HG03565 (cell line): ENCODE measurements at regions not wholly inside any gene's neighbourhood (a gene's known extent, or its start where the extent isn't known, plus 50 kb on each side); places are given as distances from the start of the nearest gene placed in this dataset.
"Not testable (repeated sequence)": the region's sequence is repeated elsewhere in the genome, so short reads cannot be mapped to it uniquely, and the experiment has no call there.

Experiments used
- ATAC-seq: cut with Tn5 transposase; IDR thresholded peaks from one replicate; pipeline ENCODE4 v1.9.1; 2021; ENCODE audit warnings: mild to moderate bottlenecking, moderate library complexity; ENCODE audit not compliant: unreplicated experiment

DNA sequence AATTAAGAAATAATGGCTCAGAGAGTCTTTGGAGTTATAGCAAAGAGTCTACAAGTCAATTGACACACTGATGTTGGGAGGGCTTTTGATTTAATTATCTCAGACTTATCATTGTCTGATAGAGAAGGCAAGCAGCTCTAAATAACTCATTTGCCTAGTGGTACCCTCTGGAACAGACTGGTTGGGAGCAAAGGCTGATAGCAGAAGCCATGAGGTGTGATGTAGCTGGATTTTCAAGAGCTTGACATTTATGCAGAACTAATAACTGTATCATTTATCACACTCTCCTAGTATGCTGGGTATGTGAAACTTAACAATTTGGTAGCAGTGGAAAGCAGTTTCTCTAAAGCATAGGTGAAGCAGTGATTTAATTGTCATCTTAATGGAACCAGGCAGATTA is 380.6 kb downstream of the TENT5A start:
- ATAC-seq: no peak

DNA sequence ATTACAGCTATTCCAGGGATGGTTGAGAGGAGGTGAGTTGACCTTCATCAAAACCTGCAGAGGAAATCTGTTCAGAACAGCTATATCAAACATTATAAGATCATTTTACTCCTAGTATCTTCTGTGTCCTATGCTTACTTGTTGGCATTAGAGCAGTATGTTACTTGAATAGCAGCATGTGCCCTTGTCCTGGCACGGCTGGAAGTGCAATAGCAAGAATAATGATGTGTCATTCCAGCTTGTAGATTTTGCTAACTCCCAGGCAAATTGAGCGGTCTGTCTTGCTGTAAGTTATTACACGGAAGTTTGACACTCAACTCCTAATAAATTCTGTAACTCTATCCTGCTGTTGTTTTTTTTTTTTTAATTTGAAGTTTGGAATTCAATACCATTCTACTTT is 385.5 kb downstream of the TENT5A start:
- ATAC-seq: no peak

DNA sequence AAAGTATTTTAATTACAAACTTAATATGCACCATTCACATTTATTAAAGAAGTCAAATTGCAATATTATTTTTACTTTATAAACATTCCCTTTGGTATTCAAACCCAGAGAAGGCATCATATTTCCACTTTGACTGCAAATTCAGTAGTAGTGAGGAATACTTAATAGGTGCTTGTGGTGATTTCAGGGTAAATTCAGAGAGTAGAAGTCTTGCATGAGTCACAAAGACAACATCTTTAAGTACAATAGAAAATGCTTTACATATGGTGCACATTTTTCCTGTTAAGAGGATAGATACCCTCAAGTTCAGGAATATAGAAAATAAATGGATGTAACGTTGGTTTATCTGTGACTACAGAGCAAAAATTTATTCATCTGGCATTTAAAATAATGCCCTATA is 390.2 kb downstream of the TENT5A start:
- ATAC-seq: no peak

DNA sequence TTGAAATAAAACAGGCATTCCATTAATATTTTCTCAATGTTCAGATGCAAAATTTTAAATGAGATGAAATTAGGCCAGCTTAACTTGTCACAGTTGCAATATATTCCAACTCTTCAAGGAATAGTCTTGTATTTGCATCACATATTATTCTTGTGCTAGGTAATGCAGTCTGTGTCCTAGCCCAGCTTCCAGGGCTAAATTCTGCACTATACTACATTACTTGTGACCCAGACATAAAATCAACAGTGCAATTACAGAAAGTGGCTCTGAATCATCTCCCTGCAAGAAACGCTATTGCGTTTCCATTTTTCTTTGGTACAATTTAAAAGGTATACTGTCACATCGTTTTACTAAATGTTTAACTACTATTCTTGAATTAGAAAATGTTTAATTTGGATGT is 399.2 kb downstream of the TENT5A start:
- no peak for ATAC-seq

DNA sequence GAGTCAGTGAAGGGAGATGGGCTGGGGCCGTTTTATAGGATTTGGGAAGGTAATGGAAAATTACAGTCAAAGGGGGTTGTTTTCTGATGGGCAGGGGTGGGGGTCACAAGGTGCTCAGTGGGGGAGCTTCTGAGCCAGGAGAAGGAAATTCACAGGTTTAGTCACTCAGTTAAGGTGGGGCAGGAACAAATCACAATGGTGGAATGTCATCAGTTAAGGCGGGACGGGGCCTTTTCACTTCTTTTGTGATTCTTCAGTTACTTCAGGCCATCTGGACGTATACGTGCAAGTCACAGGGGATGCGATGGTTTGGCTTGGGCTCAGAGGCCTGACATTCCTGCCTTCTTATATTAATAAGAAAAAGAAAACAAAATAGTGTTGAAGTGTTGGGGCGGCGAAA is 408.5 kb downstream of the TENT5A start:
- not testable (repeated sequence) for ATAC-seq

DNA sequence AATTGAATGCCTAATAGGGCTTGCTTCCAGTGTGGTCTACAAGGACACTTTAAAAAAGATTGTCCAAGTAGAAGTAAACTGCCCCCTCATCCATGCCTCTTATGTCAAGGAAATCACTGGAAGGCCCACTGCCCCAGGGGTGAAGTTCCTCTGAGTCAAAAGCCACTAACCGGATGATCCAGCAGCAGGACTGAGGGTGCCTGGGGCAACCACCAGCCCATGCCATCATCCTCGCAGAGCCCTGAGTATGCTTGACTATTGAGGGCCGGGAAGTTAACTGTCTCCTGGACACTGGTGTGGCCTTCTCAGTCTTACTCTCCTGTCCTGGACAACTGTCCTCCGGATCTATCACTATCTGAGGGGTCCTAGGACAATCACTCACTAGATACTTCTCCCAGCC is 411.5 kb downstream of the TENT5A start:
- ATAC-seq: no peak

DNA sequence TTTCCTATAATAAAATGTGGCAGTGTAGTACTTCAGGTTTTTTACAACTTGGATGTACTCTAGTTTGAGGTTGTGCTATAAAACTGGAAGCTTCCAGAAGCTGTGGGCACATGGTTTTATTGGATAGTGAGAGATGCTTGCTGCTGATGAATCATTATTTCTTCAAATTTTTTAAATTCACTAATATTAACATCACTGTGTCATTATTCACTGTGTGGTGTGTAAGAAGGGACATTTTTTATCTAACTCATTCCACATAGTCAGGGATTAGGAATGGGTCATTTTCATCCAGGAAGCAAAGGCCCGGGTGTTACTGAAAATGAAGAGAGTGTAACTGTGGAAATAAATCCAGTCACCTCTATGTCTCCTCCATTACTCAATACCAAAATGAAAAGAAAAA is 421.0 kb downstream of the TENT5A start:
- no peak for ATAC-seq

DNA sequence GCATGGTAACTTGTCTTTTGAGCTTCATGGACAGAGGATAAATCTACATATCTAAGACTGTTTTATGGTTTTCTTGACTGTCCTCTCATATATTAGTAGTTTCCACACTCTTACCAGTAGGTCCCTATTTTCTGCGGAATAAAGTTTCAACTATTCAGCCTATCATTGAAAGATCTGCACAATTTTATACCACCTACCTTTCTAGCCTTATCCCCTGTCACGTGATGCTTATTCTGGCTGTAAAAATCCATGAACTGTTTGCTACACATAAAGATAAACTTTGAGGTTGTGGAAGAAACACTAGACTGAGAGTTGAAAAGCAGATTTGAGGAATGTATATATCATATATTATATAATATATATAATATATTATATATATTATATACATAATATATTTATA is 423.8 kb downstream of the TENT5A start:
- no peak for ATAC-seq

DNA sequence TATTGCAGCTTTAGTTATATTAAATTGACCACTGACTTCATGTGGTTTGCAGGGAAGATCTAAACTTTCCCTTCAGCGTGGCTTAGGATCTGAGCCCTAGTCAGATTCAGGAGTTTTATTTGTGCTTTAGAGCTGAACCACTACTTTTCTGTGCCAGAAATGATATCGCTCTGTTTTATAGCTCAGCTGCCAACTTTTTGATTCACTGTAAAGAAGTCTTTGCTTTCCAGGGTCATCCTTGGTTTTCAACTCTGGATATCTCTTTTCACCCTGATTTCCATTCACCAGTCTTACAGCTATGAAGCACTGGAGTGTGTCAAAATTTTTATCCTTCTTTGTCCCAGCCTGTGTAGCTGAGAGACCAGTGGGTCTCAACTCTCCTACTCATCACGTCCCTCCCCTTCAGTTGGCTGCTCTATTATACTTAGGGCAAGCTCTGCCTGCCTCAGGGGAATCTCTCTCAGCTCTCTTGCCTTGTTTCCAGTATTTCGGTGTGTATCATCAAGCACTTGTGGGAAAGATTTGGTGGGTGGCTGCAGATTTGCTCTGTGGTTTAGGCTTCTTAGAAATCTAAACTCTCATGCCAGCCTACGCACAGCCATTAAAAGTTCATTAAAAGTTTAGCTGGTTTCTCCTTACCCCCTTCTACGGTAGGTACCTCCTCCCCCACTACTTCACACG is 425.5 kb downstream of the TENT5A start:
- ATAC-seq: no peak

DNA sequence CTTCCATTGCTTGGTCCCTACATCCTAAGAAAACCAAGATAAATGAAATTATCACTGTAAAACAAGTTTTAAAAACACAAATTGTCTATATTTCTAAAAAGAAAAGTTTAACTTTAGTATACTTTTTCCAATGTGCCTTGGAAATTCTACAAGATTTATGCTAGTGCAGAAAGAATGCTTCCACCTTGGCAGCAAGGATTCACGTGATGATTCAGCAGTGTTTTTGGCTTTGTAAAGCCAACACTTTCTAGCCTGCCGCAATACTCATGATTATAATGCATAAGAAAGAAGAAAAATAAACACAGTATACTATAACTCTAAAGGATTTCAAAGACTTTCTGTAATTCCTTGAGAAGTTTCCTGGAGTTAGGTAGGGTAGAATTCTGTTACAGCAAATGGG is 442.7 kb downstream of the TENT5A start:
- no peak for ATAC-seq

DNA sequence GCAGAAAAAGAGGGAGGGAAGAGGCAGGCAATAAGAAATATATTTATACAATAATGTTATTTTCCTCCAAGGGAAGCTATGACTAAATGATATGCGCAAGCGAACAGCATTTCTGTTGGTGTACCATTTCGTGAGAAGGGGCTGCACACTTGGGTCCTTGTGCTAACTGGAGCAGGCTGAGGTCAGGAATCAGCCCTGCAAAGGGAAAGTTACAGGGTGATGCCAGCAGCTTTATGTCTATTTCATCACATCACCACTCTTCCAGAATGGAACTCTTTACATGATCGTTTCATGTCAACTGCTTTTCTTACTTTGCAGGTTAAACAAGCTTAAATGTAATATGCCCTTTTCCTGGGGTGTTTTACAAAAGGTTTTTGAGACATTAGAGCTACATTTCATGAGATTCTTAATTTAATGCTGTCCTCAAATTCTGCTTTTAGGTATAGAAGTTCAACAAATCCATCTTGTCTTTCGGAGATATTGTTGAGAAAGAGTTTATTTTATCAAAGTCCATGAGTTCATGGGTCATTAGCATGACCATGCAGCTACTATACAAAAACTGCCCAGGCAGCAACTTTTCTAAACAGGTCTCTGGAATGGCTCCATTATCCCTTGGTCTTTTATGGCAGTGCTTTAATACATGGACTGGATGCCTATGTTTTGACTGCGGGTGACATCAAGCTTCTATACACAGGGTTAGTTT is 443.8 kb downstream of the TENT5A start:
- ATAC-seq: no peak

DNA sequence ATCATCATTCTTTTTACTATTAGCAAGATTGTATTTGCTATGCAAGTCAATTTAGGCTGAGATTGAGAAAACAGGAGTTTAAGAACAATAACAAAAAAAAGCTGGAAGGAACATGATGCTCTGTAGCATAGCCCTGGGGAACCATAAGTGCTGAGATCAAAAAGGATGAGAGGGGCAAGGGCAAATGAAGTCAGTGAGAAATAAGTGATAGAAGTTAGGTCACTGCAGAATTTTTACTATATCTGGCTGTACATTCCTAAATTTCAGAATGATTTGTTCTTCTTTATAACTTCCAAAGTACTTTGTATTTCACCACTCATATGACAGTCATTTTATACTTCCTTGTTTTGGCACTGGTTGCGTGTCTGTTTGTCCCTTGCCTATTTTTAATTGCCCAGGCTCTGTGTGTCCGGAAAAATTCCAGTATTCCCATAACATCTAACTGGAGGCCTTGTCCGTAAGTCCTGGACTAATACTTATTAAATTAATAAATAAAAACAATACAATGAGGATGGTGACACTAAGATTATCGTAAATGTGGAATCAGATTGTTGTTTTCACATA is 444.7 kb downstream of the TENT5A start:
- ATAC-seq: no peak

DNA sequence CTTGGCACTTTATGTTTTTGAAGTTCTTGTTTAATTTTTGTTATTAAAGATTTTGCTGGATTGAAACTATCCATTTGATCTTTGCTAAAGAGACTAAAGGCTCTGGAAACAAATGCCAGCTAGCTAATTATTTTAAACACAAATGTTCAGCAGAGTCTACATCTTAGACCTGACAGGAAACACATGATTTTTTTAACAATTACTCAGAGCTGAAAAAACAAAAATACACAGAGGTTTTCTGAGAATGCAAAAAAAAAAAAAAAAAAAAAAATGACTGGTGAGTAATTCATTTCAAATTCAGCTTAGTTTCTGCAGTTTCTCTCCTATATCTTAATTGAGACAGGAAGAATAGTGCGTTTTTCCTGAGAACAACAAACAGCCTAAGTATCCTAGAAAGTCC is 448.0 kb downstream of the TENT5A start:
- ATAC-seq: no peak

DNA sequence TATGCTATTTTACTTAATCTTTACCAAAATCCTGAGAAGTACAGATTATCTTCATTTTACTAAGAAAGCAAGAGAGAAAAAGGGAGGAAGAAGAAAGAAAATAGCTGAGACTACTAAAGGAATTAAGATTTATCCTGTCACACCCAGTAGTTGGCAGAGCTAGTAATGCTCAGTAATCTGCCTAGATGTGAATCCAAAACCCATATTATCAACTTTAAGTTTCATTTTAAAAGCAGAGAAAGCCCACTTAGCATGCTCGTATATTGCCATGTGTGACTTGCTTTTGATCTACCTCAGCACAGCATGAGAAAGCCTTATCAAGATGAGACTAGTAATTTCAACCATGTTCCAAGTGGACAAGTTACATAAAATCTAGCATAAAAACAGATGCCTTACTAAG is 451.5 kb downstream of the TENT5A start:
- ATAC-seq: no peak

DNA sequence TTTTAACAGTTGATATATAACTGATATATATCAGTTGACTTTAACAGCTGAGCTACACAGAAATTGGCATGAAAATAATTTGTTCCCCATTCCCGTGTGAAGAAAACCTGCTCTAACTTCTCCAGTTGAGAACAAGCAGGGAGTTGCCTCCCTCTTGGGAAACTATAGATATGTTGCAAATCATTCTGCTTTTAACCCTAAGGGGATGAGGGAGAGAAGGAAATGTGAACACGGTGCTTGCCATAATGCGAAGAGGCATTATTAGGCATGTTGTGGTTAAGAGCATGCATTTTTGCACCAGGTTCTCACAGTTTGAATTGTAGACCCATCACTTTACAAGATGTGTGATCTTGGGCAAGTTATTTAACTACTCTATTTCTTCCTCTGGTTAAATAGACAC is 453.7 kb downstream of the TENT5A start:
- no peak for ATAC-seq

DNA sequence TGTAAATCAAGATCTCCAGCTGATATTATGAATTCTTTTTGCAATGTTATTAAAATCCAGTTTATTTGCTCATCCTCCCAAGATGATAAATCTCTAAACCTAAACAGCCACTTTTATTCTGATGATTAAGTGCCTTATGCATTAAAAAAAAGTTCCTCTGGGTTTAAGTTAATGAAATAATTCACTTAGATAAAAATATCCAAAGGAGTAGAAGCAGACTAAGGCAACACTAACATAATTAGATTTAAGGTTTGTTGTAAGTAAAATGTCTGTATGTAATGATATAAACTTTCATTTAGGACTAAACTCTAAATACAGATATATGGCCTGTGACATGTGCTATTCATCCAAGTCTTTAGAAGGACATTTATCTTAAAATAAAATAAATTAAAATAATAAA is 457.2 kb downstream of the TENT5A start:
- ATAC-seq: no peak

DNA sequence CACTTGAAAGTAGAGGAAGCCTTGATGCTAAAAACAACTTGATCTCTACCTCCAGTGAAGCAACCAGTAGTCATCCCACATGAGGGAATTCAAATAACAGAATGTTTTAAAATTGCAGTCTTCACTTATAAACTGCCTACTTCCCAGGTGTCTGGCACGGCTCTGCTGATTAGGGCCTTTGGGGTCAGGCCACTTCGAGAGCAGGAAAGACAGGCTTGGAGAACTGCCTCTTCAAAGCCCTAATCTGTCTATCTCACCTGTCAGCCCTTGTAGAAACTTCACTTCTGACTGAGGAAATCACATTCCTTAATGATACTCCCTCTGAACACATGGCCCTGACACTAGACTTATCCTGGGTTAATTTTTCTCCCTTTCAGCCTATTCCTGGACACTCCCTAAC is 458.6 kb downstream of the TENT5A start:
- ATAC-seq: no peak

DNA sequence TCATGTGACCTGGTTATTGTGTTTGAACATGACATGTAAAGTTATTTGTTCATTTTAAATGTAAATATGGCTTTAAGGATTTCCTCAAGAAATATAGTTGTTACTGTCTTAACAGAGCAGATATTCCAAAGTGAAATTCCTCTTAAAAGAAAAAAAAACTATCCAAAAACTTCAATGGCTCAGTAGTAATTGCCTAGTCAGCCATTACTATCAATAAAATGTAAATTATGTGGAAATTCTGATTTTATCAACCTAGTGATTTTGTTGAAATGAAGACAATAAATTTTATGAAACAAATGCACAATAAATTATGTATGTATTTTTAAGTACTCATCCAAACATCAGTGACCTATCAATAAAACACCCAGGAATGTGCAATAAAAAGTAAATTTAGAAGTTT is 463.3 kb downstream of the TENT5A start:
- no peak for ATAC-seq

DNA sequence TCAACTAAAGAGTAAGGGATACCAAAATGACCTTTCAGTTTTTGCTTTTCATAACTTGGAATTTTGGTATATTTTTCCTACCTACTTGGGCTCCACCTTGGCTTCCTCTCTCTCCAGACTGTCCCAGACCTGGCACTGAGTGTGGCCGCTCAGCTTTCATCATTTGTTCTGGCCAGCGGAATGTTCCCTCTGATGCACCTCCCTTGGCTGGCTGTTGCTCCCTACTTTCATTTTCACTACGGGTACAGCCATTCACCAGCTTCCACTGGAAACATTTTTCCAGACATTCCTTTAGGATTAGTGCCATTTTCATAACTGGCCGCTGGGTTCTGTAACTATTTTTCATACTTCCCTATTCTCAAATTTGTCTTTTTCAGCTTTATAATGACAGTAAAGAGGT is 487.4 kb downstream of the TENT5A start:
- no peak for ATAC-seq

DNA sequence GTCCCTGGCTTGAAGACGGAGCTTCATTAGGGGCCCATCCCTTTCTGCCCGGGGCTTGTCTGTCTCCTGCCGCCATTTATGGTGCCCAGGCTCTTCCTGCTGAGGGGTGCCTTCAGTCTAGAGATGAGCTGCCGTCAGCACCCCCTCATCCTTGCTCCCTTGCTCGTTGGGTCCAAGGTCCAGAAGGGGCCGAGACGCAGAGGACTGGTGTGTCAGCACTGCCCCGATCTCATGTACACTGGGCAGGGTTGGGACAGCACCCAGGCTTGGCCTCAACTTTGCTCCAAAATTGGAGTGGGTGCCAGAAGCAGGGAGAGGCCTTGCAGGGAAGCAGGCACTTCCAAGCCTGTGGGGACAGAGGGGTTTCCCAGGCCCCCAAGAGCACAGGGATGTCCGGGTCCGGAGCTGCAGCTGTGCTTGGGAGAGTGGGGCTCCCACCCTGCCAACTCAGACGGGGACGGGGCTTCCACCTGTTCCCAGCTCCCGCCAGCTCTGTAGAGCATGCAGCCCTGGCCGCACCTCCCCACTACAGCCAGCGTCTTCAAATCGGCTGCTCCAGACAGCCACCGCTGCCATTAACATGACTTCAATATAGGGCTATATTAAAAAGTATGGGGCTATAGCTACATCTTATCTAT is 488.8 kb downstream of the TENT5A start:
- no peak for ATAC-seq

DNA sequence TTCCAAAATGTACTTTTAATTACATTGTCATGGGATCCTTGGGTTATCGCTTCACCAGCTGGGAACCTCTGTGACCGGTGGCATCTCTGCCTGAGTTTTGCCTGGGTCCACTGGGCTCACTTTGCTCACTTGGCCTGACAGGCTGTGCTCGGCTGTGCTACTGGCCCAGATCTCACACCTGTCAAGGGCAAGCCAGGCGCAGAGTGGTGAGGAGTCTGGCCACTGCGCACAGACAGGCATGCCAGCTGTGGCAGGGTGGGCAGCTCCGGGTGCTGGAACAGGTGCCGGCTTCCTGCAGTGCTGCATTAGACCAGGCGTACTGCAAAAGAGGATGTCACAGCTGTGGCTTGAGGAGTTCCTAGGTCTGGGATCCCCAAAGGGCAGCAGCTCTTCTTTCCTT is 489.8 kb downstream of the TENT5A start:
- no peak for ATAC-seq

DNA sequence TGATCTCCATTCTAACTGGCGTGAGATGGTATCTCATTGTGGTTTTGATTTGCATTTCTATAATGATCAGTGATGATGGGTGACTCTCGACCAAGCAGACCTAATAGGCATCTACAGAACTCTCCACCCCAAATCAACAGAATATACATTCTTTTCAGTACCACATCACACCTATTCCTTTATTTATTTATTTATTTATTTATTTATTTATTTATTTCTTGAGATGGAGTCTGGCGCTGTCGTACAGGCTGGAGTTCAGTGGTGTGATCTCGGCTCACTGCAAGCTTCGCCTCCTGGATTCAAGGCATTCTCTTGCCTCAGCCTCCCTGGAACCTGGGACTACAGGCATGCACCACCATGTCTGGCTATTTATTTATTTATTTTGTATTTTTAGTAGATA is 496.3 kb downstream of the TENT5A start:
- not testable (repeated sequence) for ATAC-seq
